ENCODE measurements at regions not wholly inside any gene's neighbourhood (a gene's known extent, or its start where the extent isn't known, plus 50 kb on each side); places are given as distances from the start of the nearest gene placed in this dataset.

DNA sequence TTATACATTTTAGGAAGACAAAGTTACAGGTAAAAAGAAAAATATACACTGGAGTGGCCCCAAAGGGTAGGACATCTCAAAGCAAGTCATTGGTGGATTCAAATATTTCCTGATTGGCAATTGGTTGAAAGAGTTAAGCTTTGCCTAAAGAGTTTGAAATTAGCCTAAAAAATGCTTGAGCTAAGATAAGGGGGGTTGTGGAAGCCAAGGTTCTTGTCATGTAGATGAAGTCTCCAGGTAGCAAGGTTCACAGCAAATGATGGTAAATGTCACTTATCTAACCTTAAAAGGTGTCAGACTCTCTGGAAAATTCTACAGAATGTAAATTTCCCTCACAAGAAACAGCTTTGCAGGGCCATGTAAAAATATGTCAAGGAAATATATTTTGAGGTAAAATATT is 596.7 kb downstream of the FAT4 start:
- TF ChIP-seq, protein P1, sequence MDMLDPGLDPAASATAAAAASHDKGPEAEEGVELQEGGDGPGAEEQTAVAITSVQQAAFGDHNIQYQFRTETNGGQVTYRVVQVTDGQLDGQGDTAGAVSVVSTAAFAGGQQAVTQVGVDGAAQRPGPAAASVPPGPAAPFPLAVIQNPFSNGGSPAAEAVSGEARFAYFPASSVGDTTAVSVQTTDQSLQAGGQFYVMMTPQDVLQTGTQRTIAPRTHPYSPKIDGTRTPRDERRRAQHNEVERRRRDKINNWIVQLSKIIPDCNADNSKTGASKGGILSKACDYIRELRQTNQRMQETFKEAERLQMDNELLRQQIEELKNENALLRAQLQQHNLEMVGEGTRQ (IDR thresholded peaks at IDR 0.05; ENCODE audit: borderline replicate concordance, low read depth, low read length): no peak
- TF ChIP-seq, protein P2, sequence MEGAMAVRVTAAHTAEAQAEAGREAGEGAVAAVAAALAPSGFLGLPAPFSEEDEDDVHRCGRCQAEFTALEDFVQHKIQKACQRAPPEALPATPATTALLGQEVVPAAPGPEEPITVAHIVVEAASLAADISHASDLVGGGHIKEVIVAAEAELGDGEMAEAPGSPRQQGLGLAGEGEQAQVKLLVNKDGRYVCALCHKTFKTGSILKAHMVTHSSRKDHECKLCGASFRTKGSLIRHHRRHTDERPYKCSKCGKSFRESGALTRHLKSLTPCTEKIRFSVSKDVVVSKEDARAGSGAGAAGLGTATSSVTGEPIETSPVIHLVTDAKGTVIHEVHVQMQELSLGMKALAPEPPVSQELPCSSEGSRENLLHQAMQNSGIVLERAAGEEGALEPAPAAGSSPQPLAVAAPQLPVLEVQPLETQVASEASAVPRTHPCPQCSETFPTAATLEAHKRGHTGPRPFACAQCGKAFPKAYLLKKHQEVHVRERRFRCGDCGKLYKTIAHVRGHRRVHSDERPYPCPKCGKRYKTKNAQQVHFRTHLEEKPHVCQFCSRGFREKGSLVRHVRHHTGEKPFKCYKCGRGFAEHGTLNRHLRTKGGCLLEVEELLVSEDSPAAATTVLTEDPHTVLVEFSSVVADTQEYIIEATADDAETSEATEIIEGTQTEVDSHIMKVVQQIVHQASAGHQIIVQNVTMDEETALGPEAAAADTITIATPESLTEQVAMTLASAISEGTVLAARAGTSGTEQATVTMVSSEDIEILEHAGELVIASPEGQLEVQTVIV (IDR thresholded peaks at IDR 0.05; ENCODE audit: borderline replicate concordance, partially characterized antibody): no peak
- no peak for TF ChIP-seq RFX5 (IDR thresholded peaks at IDR 0.05; ENCODE audit: low read depth, low read length)
- TF ChIP-seq, protein P3, sequence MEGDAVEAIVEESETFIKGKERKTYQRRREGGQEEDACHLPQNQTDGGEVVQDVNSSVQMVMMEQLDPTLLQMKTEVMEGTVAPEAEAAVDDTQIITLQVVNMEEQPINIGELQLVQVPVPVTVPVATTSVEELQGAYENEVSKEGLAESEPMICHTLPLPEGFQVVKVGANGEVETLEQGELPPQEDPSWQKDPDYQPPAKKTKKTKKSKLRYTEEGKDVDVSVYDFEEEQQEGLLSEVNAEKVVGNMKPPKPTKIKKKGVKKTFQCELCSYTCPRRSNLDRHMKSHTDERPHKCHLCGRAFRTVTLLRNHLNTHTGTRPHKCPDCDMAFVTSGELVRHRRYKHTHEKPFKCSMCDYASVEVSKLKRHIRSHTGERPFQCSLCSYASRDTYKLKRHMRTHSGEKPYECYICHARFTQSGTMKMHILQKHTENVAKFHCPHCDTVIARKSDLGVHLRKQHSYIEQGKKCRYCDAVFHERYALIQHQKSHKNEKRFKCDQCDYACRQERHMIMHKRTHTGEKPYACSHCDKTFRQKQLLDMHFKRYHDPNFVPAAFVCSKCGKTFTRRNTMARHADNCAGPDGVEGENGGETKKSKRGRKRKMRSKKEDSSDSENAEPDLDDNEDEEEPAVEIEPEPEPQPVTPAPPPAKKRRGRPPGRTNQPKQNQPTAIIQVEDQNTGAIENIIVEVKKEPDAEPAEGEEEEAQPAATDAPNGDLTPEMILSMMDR (IDR thresholded peaks at IDR 0.05 in 2 of 3, conservative IDR thresholded peaks at IDR 0.05 in 1 of 3; ENCODE audit: control insufficient read depth in 2 of 3, extremely low read depth in 1 of 3, insufficient read depth in 1 of 3, low read depth in 3 of 3, low read length in 3 of 3): no peak
- no peak for TF ChIP-seq RAD51 (IDR thresholded peaks at IDR 0.05)
- no peak for TF ChIP-seq KDM1A (IDR thresholded peaks at IDR 0.05; ENCODE audit: borderline replicate concordance)
- no peak for TF ChIP-seq SP1 (IDR thresholded peaks at IDR 0.05; ENCODE audit: low read depth, low read length)
- no peak for TF ChIP-seq PML (IDR thresholded peaks at IDR 0.05; ENCODE audit: low read length)
- TF ChIP-seq, protein P4, sequence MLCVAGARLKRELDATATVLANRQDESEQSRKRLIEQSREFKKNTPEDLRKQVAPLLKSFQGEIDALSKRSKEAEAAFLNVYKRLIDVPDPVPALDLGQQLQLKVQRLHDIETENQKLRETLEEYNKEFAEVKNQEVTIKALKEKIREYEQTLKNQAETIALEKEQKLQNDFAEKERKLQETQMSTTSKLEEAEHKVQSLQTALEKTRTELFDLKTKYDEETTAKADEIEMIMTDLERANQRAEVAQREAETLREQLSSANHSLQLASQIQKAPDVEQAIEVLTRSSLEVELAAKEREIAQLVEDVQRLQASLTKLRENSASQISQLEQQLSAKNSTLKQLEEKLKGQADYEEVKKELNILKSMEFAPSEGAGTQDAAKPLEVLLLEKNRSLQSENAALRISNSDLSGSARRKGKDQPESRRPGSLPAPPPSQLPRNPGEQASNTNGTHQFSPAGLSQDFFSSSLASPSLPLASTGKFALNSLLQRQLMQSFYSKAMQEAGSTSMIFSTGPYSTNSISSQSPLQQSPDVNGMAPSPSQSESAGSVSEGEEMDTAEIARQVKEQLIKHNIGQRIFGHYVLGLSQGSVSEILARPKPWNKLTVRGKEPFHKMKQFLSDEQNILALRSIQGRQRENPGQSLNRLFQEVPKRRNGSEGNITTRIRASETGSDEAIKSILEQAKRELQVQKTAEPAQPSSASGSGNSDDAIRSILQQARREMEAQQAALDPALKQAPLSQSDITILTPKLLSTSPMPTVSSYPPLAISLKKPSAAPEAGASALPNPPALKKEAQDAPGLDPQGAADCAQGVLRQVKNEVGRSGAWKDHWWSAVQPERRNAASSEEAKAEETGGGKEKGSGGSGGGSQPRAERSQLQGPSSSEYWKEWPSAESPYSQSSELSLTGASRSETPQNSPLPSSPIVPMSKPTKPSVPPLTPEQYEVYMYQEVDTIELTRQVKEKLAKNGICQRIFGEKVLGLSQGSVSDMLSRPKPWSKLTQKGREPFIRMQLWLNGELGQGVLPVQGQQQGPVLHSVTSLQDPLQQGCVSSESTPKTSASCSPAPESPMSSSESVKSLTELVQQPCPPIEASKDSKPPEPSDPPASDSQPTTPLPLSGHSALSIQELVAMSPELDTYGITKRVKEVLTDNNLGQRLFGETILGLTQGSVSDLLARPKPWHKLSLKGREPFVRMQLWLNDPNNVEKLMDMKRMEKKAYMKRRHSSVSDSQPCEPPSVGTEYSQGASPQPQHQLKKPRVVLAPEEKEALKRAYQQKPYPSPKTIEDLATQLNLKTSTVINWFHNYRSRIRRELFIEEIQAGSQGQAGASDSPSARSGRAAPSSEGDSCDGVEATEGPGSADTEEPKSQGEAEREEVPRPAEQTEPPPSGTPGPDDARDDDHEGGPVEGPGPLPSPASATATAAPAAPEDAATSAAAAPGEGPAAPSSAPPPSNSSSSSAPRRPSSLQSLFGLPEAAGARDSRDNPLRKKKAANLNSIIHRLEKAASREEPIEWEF (IDR thresholded peaks at IDR 0.05; ENCODE audit: insufficient replicate concordance, low read depth, low read length): no peak
- no peak for TF ChIP-seq EP300 (IDR thresholded peaks at IDR 0.05; ENCODE audit: borderline replicate concordance in 1 of 2, control insufficient read depth in 1 of 2, low read depth in 2 of 2, low read length in 2 of 2)
- TF ChIP-seq EZH2 (IDR thresholded peaks at IDR 0.05; ENCODE audit: borderline replicate concordance, control insufficient read depth, low read depth, low read length): no peak
- no peak for TF ChIP-seq FOS (IDR thresholded peaks at IDR 0.05; ENCODE audit: borderline replicate concordance, extremely low read depth, insufficient read length)
